ENCODE measurements at regions not wholly inside any gene's neighbourhood (a gene's known extent, or its start where the extent isn't known, plus 50 kb on each side); places are given as distances from the start of the nearest gene placed in this dataset.
"Not testable (repeated sequence)": the region's sequence is repeated elsewhere in the genome, so short reads cannot be mapped to it uniquely, and the experiment has no call there.

DNA sequence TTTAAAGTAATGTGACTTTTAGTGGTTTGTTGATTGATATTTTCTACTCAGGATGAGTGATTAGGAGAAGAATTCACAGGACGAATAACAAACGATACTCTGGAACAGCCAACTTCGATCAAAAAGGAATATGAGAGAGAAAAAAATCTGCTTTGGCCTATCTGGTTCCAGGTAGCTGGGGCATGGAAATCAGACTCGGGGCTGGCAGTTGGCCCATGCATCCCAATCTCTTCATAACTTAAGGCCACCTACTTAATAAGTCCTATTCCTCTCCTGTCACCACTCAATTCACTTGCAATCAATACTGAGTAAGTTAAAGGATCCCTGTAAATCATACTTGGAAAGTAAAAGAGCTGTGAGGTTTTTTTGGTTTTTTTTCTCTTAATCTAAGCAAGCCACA, 1116.2 kb downstream of the SORCS3 start:
- Mint-ChIP-seq H3K4me3 (no peak overlapping the region), H3K27ac (no peak overlapping the region), H3K9me3 (no peaks in the 10 kb centered on the region), H3K27me3 (no peaks in the 10 kb centered on the region), H3K4me1 (no peaks in the 10 kb centered on the region), H3K36me3 (ENCODE audit: low read depth) (no peaks in the 10 kb centered on the region)
- ChIA-PET CTCF (no interaction called here), POLR2A (no interaction called here)
- no peak for DNase-seq

DNA sequence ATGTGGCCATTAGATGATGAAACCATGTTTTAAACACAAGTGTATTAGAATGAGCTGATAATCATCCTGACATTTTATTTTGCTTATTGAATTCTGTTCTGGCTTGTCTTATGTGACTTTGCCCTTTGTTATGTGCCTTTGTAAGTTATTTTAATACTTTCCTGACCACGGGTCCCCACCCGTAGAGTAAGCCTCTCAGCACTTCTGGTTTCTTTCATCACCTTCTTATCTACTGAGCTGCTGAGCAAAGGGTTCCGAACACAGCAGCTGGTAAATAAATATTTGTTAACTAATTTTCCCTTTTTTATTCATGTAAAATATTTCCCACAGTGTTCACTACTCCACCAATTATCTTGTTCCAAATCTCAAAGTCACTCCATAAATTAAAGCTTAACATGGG, 1115.3 kb downstream of the SORCS3 start:
- H3K36me3 Mint-ChIP-seq (ENCODE audit: low read depth): no peaks in the 10 kb centered on the region
- H3K4me1 Mint-ChIP-seq: no peaks in the 10 kb centered on the region
- no peak overlapping the region for H3K4me3 Mint-ChIP-seq
- no peak overlapping the region for H3K27ac Mint-ChIP-seq
- ChIA-PET CTCF (interaction anchor here (0.9 kb wide), 1 partner anchor 18 kb away, joined by 3 read pairs; no protein-coding TSS in a partner anchor), POLR2A (no interaction called here)
- H3K9me3 Mint-ChIP-seq: no peaks in the 10 kb centered on the region
- no peaks in the 10 kb centered on the region for H3K27me3 Mint-ChIP-seq
- DNase-seq: no peak

DNA sequence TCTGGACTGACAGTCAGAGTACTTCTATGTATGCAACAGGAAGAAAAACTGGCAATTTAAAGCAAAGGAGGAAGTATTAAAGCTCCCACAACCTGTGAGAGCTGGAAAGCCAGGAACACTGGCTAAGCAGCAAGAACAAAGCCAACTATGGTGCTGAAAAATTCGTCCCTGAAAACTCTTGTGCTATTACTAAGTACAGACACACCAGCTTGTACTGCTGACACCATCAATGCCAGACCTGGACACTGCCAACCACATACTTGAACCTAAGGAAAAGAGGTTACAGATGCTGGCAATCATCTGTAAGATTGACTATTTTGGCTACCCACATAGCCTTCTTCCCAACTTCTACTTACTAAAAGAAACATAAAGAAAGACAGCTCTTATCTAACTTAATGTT, 1110.6 kb downstream of the SORCS3 start:
- H3K4me3 Mint-ChIP-seq: no peak overlapping the region

DNA sequence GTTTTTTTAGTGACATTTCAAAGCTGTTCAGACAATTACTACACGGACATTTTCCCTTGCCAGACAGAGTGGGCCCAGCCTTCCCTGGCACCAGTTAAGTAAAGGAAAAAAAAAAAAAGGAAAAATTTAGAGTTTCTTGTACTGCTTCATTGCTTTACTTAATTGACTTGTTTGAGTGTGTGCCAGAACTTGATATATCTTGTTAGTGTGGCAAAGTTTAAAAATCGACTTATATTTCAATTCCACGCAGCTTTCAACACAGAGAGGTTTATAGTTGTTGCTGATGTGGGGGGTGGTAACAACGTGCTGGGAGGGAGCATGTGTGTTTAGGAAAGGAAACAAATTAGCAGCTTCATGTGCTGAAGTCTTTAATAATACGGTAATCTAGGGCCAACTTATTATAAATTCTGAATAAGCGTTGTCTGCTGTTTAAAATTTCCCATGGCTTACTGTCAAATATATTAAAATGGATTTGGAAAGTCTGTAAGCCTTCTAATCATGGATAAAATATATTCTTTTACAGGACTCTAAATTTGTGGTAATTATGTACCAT, 1104.6 kb downstream of the SORCS3 start:
- DNase-seq: no peak
- CTCF ChIA-PET: no interaction called here
- Mint-ChIP-seq H3K27ac (no peak overlapping the region), H3K36me3 (ENCODE audit: low read depth) (no peaks in the 10 kb centered on the region), H3K27me3 (no peaks in the 10 kb centered on the region), H3K4me3 (no peak overlapping the region), H3K9me3 (no peaks in the 10 kb centered on the region), H3K4me1 (no peaks in the 10 kb centered on the region)
- POLR2A ChIA-PET: no interaction called here

More for the DNA sequence above, 1110.6 kb downstream of the SORCS3 start:
- H3K27me3 Mint-ChIP-seq: no peaks in the 10 kb centered on the region
- H3K9me3 Mint-ChIP-seq: no peaks in the 10 kb centered on the region
- ChIA-PET CTCF (no interaction called here), POLR2A (no interaction called here)
- no peak overlapping the region for H3K27ac Mint-ChIP-seq
- no peaks in the 10 kb centered on the region for H3K36me3 Mint-ChIP-seq (ENCODE audit: low read depth)
- H3K4me1 Mint-ChIP-seq: no peaks in the 10 kb centered on the region
- no peak for DNase-seq

DNA sequence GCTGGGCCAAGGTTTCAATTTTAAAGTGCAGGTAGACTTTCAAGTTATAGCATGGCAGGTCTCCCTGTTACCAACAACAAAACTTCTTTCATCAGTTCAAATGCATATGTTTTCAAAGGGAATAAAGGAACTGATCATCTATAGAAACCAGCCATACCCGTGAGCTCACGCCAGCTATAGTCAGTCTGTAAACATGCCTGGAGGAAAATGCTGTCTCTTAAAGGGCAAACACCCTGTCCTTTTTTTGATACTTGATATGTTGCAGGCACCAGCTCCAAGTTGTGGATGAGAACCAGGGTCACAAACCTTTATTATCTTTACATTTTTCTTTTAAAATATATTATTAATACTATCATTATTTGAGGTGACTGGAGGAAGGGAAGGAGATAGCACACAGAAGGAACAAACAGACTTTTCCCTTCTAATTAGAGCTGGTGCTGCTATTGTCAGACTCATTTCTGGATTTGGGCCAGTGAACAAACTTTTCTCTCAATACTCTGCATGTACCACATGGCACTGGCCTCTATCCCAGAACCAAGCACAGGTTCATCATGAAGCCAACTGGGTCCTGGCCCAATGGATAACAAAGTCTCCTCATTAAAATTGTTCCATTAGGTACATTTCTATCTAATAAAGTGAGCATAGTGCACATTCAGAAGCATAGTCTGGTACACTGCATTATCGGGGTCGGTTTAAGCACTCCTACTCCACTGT, 1102.4 kb downstream of the SORCS3 start:
- ChIA-PET CTCF (no interaction called here), POLR2A (no interaction called here)
- Mint-ChIP-seq H3K9me3 (no peaks in the 10 kb centered on the region), H3K36me3 (ENCODE audit: low read depth) (no peaks in the 10 kb centered on the region), H3K27ac (no peak overlapping the region), H3K27me3 (no peaks in the 10 kb centered on the region), H3K4me3 (no peak overlapping the region), H3K4me1 (no peaks in the 10 kb centered on the region)
- no peak for DNase-seq

DNA sequence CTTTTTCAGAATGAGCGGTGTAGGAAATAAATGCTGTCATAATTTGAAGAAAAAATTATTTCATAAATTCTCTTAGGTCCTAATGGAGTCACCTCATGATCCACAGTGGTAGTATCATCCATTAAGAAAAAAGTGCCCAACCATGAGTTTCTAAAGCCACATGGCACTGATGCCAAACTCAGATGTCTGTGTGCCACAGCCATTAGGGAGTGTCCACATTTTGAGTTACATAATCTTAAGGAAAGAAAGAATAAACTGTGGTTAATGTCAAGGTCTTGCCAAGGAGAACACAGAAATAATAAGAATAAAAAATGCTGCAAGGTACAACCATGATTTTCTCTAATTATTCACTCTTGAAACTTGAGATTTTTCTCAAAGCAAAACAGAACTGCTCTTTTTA, 1101.8 kb downstream of the SORCS3 start:
- H3K4me3 Mint-ChIP-seq: no peak overlapping the region
- no peaks in the 10 kb centered on the region for H3K9me3 Mint-ChIP-seq
- no peak for DNase-seq
- CTCF ChIA-PET: no interaction called here
- H3K27ac Mint-ChIP-seq: no peak overlapping the region
- POLR2A ChIA-PET: no interaction called here
- H3K4me1 Mint-ChIP-seq: no peaks in the 10 kb centered on the region
- no peaks in the 10 kb centered on the region for H3K27me3 Mint-ChIP-seq
- no peaks in the 10 kb centered on the region for H3K36me3 Mint-ChIP-seq (ENCODE audit: low read depth)

DNA sequence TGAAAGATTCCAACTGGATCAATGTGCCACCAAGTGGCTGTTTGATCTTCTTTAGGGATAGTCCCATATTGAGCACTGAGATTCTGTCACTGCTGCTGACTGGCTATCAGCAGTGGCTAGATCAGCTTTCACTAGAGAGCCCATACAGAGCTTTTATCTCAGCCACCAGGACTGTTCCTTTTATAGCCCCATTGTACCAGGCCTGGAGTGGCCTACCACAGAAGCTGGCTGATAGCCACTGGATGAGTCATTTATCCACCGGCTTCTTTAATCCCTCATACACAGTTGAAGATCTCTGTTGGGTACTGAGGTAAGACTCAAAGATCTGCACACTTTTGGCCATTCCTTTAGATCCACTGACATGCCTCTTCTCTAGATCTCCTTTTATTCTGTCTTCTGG, 1101.1 kb downstream of the SORCS3 start:
- Mint-ChIP-seq H3K27me3 (no peaks in the 10 kb centered on the region), H3K9me3 (no peaks in the 10 kb centered on the region)
- CTCF ChIA-PET: no interaction called here

DNA sequence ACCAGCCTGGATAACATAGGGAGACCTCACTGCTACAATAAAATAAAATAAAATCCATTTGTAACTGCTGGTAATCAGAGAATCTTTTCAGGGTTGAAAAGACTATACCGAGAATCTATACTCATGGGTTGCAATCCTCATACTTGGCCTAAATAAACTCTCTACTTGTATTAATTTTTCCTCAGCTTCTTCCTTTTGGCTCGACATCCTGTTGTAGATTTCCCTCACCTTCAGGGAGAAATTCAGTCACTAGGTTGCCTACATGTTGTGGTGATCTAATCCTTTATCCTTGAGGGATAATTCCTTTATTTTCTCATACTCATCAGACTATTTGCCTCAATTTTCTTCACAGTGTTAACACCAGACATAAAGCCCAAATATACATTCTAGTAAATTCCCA, 1093.4 kb downstream of the SORCS3 start:
- CTCF ChIA-PET: no interaction called here
- Mint-ChIP-seq H3K9me3 (peaks cover 3% of the 10 kb centered on the region), H3K4me3 (no peak overlapping the region), H3K27me3 (no peaks in the 10 kb centered on the region), H3K4me1 (no peaks in the 10 kb centered on the region), H3K27ac (no peak overlapping the region), H3K36me3 (ENCODE audit: low read depth) (no peaks in the 10 kb centered on the region)
- no peak for DNase-seq
- POLR2A ChIA-PET: no interaction called here

More for the DNA sequence above, 1101.1 kb downstream of the SORCS3 start:
- DNase-seq: no peak
- Mint-ChIP-seq H3K36me3 (ENCODE audit: low read depth) (no peaks in the 10 kb centered on the region), H3K27ac (no peak overlapping the region), H3K4me1 (no peaks in the 10 kb centered on the region), H3K4me3 (no peak overlapping the region)
- POLR2A ChIA-PET: no interaction called here

DNA sequence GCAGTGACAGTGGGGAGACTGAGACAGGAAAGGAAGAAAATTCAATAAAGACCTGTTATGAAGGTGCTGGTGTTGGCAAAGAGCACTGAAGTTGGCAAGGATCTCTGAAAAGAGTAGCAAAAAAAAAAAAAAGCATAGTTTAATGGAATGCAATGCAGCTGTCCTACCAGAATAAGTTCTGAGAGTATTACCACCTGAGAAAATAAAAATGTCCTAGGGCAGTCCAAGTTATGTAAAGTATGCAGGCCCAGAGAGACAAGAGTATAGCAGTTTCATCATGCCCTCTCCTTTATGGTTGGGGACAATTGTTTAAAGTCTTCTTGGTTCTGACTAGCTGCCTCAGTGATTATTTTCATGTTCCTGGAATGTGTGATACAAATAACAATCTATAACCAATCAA, 1092.8 kb downstream of the SORCS3 start:
- DNase-seq: no peak
- Mint-ChIP-seq H3K36me3 (ENCODE audit: low read depth) (no peaks in the 10 kb centered on the region), H3K9me3 (peaks cover 3% of the 10 kb centered on the region), H3K4me1 (no peaks in the 10 kb centered on the region), H3K27ac (no peak overlapping the region), H3K27me3 (no peaks in the 10 kb centered on the region), H3K4me3 (no peak overlapping the region)
- POLR2A ChIA-PET: no interaction called here
- CTCF ChIA-PET: no interaction called here

DNA sequence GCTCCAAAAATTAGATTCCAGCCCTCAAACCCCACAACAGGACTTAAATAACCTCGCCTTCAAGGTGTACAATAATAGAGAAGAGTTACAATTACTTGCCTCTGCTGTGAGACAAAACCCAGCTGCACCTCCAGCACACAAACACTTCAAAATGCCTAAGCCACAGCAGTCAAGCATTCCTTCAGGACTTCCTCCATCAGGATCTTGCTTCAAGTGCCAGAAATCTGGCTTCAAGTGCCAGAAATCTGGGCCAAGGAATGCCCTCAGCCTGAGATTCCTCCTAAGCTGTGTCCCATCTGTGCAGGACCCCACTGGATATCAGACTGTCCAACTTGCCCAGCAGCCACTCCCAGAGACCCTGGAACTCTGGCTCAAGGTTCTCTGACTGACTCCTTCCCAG, 1088.3 kb downstream of the SORCS3 start:
- no peak for DNase-seq
- Mint-ChIP-seq H3K27me3 (no peaks in the 10 kb centered on the region), H3K36me3 (ENCODE audit: low read depth) (no peaks in the 10 kb centered on the region), H3K4me1 (no peaks in the 10 kb centered on the region), H3K9me3 (peaks cover 6% of the 10 kb centered on the region), H3K4me3 (no peak overlapping the region), H3K27ac (no peak overlapping the region)
- ChIA-PET POLR2A (no interaction called here), CTCF (no interaction called here)

DNA sequence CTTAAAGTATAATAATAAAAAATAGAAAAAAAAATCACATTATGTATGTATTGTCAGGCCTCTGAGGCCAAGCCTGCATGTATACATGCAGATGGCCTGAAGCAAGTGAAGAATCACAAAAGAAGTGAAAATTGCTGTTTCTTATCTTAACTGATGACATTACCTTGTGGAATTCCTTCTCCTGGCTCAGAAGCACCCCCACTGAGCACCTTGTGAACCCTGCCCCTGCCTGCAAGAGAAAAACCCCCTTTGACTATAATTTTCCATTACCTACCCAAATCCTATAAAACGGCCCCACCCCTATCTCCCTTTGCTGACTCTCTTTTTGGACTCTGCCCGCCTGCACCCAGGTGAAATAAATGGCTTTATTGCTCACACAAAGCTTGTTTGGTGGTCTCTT, 1086.5 kb downstream of the SORCS3 start:
- H3K9me3 Mint-ChIP-seq; H3K27me3 Mint-ChIP-seq; POLR2A ChIA-PET; DNase-seq; H3K4me1 Mint-ChIP-seq; H3K27ac Mint-ChIP-seq; CTCF ChIA-PET; H3K36me3 Mint-ChIP-seq (ENCODE audit: low read depth); H3K4me3 Mint-ChIP-seq: not testable (repeated sequence)

DNA sequence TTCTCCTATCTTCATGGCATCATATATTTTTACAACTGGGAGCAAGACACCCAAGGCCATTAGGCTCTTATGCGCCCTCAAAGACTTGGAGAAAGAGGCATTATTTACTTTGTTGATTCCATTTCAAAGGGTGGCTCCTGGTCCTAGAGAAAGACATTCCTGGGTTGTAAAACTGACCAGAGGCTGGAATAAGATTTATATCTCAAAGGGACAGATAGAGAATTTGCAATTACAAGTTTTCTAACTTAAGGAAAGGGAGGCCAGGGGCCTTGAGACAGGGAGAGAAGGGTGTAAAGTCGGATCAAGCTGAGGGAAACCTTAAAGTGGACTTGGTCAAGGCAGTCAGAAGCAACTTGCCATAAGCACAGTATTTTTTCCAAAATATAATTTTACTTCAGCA, 1086.0 kb downstream of the SORCS3 start:
- Mint-ChIP-seq H3K9me3 (peaks cover 3% of the 10 kb centered on the region), H3K27ac (no peak overlapping the region), H3K36me3 (ENCODE audit: low read depth) (no peaks in the 10 kb centered on the region), H3K27me3 (no peaks in the 10 kb centered on the region), H3K4me1 (no peaks in the 10 kb centered on the region), H3K4me3 (no peak overlapping the region)
- DNase-seq: no peak
- ChIA-PET CTCF (no interaction called here), POLR2A (no interaction called here)

DNA sequence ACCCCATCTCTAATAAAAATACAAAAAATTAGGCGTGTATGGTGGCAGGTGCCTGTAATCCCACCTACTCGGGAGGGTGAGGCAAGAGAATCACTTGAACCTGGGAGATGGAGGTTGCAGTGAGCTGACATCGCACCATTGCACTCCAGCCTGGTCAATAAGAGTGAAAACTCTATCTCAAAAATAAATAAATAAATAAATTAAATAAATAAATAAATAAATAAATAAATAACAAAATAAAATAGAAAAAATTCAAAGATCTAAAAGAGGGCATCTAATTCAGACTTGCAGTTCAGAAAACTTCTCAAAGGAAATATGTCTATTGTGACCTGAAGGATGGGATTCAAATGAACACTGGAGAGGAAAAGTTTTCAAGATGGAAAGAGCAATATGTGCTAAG, 1085.1 kb downstream of the SORCS3 start:
- Mint-ChIP-seq H3K4me1 (no peaks in the 10 kb centered on the region), H3K4me3 (no peak overlapping the region)

DNA sequence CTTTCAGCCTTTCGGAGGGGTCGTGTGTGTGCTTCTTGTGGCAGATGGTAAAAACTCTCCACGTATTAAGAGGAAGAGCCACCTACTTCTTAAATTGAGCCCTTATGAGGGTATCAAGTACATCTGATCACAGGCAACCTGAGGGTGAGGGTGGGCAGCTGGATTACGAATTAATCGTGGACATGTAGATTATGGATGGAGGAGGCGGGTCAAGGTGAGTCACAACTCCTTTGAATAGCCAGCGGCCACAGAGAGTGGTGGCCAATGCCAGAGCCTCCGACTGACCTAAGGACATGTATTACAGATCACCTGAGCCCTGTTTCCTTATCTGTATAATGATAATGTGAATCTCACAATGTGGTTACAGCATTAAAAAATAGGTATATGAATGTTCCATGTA, 1083.9 kb downstream of the SORCS3 start:
- DNase-seq: no peak
- Mint-ChIP-seq H3K36me3 (ENCODE audit: low read depth) (no peaks in the 10 kb centered on the region), H3K27me3 (no peaks in the 10 kb centered on the region), H3K4me1 (no peaks in the 10 kb centered on the region), H3K4me3 (no peak overlapping the region), H3K9me3 (peaks cover 3% of the 10 kb centered on the region), H3K27ac (no peak overlapping the region)
- CTCF ChIA-PET: no interaction called here
- POLR2A ChIA-PET: no interaction called here

More for the DNA sequence above, 1085.1 kb downstream of the SORCS3 start:
- POLR2A ChIA-PET: no interaction called here
- peaks cover 3% of the 10 kb centered on the region for H3K9me3 Mint-ChIP-seq
- CTCF ChIA-PET: no interaction called here
- no peak for DNase-seq
- H3K27me3 Mint-ChIP-seq: no peaks in the 10 kb centered on the region
- H3K27ac Mint-ChIP-seq: no peak overlapping the region
- H3K36me3 Mint-ChIP-seq (ENCODE audit: low read depth): no peaks in the 10 kb centered on the region

All from activated CD4-positive, alpha-beta T cell treated with anti-CD3 and anti-CD28 coated beads, Interleukin-2, amount 10 ng/mL, durations not matched to agents 7 days and 5 days (primary cell).